HTR-8/SVneo (cell line): ENCODE measurements at regions not wholly inside any gene's neighbourhood (a gene's known extent, or its start where the extent isn't known, plus 50 kb on each side); places are given as distances from the start of the nearest gene placed in this dataset.
"Not testable (repeated sequence)": the region's sequence is repeated elsewhere in the genome, so short reads cannot be mapped to it uniquely, and the experiment has no call there.

ENCODE experiments used
- DNase-seq: peaks from one replicate; pipeline ENCODE4 v3.0.0; 2011; ENCODE audit warnings: low spot score, mixed read lengths; ENCODE audit not compliant: insufficient read length
- FAIRE-seq: peaks from 2 replicates; lab custom pipeline; 2011; peaks lifted over from hg19 to GRCh38; lab: Jason Lieb, UNC

DNA sequence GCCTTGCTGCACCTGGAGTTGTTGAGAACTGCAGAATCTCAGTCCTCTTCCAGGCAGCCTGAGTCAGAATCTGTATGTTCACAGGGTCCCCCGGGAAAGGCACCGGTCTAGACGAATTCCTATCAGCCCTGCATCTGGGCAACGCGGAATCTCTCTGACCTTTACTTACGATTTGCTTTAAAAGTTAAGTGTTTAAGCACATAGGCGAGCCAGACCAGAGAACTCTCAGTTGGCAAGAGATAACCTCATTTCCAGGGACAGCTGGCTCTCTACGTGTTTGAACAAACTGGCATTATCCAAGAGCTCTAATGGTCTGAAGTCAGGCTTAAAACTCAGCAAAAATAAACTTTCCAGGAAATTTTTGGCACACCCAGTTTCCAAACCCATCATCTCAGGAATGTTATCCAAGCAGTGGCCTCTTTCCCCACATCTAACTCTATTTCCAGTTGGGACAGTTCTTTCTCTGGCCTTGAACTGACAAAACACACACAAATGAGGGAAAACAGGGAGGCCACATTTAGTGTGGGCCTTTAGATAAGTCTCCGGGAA is 53.4 kb downstream of the HES1 start:
- DNase-seq: no peak
- no peak for FAIRE-seq

DNA sequence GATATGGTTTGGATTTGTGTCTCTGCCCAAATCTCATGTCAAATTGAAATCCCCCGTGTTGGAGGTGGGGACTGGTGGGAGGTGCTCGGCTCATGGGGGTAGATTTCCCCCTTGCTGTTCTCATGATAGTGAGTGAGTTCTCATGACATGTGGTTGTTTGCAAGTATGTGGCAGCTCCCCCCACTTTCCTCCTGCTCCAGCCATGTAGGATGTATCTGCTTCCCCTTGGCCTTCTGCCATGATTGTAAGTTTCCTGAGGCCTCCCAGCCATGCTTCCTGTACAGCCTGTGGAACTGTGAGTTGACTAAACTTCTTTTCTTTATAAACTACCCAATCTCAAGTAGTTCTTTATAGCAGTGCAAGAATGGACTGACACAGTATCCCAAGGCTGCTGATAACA is 55.9 kb downstream of the HES1 start:
- FAIRE-seq, DNase-seq: not testable (repeated sequence)

DNA sequence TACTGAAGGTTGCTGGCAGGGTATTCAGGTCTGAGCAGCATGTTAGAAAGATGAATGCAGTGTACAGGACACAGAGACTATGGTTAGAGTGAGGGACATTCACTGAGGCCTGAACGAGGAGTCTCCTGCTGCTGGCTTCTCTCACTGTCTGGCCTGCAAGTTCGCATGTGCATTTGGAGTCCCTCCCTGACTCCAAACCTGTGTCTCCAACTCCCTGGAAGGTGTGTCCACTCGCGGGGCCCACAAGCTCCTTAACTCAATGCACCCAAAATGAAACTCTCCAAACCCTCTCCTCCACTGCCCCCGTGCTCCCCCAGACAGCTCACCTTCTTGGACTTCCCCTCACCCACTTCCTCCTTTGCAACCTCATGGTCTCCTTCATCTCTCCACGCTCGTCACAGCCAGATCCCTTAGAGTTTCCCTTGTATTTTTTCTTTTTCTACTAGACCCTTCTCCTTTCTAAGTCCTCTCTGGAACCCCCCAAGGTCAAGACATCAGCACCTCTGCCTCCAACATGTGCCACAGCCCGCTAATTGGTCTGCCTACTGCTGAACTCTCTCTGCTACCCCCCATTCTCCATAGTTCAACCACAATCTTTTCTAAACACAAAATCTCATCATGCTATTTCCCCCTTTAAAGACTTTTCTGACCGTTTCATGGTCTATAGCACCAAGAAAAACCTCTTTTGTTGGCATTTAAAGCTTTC is 58.3 kb downstream of the HES1 start:
- no peak for DNase-seq
- no peak for FAIRE-seq

DNA sequence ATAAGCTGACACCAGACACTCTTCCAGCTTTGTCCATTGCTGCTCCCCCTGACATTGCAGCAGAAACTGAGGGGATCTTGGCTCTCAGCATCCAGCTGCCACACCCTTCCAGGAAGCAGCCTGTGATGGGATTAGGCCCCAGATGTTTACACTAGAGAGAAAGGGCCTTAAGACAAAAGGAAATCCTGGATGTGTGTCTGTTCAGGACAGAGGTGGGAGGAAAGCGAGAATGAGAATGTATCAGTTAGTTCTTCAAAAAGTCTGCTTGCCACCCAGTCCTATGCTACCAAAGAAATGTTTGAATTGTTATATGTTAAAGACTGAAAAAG is 58.8 kb downstream of the HES1 start:
- FAIRE-seq: no peak
- no peak for DNase-seq

DNA sequence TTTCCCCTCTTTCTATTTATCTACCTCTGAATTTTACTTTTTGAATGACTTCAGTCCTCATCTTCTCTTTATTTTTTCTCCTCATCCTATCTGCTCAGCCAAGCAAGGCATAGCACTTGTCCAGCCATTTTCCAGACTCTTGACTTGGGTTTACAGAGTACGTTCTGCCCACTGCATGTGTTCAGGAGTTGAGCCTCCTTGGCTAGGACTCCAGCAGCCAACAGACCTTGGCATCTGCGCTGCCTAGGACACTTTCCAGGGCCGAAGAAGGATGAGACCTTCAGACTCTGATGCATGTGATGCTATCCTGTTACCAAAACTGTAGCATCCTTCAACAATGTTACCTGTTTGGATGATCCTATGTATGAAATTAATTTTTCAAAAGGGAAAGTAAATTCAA is 59.7 kb downstream of the HES1 start:
- FAIRE-seq (no peak), DNase-seq (no peak)

DNA sequence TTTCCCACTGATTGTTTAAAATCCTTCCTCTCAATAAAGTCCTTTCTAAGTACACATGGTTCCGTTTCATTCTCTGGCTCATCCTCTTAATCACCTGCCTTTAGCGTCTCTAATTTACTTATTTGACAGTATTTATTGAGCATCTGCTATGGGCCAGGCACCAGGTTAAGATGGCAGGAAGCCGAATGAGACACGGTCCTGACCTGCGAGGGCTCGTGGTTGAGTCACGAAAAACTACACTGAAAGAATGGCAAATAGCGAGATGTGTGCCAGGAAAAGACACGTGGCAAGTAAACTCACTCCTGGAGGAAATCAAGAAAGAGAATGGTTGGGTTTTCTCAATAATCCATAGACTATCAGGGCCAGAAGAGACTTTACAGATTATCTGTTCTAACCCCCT is 60.9 kb downstream of the HES1 start:
- DNase-seq: no peak
- no peak for FAIRE-seq

DNA sequence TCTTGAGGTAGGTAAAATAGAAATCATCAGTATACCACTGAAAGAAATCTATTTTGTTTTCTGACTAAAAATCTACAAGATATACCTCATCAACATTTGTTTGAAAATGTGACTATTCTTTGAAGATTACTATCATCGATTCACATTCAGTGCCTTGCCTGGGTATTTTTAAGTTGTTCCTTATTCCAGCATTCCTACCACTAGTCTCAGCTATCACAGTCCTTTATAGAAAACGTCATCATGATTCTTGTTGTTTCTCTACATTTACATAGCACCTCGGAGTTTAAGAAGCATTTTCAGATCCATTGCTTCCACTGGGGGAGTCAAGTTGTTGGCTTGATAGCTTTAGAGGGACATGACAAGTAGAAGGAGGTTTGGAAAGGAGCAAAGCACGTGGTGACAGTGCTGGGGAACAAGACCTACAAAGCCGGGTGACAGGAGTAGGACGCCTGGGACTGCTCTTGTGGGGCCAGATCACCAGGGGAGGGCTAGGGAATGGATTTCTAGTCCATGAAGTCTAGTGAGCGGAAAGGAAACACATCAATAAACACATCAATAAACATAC is 61.5 kb downstream of the HES1 start:
- FAIRE-seq: no peak
- no peak for DNase-seq

DNA sequence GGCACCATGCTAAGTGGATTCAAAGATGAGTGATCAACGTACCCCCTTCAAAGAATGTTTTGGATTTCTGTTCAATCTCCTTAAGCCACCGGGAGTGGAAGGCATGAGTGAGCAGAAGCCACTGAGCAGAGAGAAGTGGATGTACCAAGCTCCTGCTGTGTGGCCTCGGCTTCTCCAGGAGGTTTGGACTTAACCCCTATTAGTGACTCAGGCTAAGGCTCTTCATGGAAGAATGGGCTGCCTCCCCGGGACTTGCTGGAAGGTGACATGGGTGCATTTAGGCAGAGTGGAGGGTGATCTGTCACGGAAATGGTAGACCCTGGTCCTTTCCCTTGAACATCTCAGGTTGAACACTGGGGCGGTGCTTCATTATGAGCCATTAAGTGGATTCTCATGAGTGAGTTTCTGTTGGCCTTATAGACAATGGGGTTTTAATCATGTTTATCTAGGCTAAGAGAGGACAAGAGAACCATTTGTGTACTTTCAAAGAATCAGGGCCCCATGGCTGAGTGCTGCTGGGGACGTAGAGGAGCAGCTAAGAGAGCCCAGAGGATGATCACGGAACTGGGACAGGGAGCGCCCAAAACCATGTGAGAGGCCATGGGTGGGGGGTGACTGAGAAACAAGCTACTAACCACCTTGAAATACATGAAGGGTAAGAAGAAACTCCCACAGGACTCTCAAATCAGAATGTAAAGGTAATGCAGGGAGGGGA is 62.2 kb downstream of the HES1 start:
- DNase-seq (no peak), FAIRE-seq (no peak)

DNA sequence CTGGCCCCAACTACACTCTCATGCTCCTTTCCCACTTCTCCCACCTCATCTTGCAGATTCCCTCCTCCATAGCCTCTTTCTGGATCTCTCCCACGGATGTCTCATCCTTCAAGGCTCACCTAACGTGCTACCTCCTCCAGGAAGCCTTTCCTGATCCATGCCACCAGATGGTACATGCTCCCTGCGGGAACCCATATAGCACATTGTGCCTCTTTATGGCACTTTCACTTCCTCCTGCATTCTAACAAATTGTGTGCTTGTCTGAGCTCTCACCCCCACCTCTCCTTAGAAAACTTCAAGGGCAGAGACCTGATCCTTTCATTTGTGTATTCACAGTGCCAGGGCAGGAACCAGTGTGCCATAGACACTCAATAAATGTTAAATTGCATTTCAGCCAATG is 63.0 kb downstream of the HES1 start:
- no peak for FAIRE-seq
- DNase-seq: no peak

DNA sequence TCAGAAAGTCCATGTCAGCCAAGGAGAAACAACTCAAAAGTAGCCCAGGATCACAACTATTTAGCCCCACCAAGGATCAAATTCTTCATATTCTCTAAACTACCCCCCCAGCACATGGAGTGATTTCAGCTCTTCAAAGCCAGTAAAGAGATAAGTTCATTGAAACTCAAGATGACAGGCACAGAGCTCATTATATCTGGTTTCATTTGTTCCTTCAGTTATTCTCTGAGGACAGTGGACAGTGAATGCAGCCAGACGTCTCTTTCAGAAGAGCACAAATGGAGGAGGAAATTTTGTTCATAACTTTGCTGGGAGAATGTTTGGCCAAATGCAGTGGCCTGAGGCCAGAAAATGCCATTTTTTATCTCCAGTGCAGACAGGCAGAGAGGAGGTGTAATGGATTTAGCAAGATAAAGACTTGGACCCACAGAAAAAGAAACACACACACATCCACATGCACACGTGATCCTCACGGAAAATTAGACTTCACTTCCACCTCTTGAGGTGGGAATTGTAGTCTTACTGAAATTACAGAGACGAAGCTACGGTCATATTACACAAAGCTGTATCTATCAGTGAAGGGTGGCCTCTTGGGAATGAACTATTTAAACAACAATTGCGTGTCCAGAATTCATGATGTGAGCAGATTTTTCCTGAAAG is 64.6 kb downstream of the HES1 start:
- FAIRE-seq: no peak

DNA sequence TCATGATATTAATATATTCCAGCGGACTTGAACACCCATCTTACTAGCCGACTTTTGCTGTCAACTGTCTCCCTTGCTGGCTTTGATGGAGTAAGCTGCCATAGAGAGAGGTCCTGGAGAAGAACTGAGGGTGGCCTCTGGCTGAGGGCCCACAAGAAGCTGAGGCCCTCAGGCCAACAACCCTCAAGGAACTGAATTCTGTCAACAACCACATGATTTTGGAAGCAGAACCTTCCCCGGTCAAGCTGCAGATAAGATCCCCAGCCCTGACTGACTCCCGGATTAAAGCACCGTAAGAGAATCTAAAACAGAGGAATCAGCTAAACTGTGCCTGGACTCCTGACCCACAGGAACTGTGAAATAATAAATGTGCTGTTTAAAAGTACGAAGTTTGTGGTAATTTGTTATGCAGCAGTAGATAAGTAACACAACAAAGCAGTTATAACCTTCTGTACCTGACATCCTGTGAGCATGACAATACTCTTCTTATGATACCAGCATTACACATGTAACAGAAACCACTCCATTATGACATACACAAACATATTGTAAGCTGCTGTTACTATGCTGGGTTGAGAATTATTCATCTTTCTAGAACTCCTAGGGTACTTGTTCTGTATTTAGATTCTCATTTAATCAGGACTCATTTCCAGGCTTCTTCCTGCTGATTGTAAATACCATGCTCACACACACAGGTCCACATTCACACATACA is 66.2 kb downstream of the HES1 start:
- no peak for DNase-seq
- FAIRE-seq: no peak

More for the DNA sequence above, 64.6 kb downstream of the HES1 start:
- DNase-seq: no peak

DNA sequence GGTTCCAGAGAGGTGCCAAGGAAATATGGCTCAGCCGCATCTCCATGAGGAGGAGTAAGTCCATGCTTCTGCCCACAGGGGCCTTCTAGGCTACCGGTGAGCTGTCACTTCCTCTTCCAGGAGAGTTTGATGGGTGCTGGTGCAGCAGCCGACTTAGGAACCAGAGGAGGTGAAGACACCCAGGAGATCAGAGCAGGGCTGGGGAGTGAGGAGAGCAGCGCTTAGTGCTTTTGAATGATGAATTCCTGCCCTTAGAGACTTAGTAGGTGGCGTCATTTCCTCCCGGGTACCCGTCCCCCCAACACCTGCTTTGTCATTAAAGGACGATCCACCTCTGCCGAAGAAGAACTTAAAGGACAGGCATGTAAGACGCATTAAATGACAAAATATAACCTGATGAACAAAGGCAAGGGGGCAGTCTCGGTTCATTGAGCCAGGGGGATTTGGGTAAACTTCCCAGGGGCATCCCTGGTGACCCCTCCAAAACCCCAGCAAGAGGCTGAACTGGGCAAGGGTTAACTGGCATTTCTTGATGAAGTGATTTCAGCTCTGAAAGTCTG is 67.6 kb downstream of the HES1 start:
- DNase-seq: no peak
- FAIRE-seq: no peak

DNA sequence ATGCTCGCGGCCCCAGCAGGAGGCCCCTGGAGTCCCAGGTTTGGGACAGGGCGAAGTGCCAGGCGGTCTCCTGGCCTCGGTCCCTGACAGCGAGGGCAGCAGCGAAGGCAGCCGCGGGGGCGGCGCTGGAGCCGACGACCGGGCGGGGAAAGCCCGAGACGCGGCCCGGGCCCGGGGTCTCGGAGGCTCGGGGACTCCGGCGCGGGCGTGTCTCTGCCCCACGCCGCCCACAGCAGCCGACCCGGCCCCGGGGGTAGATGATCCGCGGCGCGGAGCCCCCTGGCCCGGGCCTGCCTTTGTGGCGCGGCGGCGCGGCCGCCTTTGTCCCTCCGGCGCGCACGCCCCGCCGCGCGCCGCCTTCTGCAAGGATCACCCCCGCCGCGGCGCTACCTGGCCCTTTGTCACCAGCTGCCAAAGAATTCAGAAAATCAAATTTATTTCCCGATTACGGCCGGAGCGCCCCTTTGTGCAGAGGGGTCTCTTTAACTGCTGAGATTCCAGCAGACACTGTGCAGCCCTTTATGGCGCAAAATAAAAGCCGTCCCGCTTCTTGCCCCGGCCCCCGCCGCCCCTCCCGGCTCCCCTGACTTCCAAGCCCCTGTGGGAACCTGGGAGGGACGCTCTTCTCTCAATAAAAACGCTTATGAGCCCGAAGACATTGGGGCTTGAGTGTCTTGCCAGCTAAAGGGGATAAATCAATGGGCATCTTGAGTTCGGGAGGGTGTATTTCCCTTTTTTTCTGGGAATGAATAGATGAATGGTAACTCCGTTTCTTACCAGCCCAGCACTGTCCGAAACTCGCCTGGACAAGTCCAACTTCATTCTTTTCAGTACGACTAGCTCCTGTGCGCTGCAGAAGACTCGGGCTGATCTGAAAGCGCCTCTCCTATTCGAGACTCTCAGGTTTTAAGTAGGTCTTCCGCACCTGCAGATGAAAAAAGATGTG is 68.4 kb downstream of the HES1 start:
- no peak for DNase-seq
- no peak for FAIRE-seq

DNA sequence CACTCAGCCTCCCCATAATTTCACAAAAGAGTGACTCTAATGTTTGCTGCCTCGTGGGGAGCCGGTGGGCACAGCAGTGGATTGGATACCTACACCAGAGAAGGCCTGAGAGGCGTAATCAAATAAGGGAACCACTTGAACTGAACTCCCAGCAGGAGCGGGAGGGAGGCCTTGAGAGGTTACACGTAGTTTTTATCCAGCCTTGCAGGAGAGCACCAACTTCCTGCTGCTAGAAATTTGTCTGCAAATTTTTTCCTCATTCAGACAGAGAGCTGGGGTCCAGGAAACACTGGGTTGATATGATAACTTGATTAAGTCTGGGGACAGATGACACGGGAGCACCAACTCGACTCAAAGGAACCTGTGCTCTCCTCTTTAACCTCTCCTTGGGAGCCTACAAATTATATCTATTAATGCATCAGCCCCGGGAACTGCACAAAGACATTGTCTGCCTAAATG is 69.8 kb downstream of the HES1 start:
- FAIRE-seq: no peak
- DNase-seq: no peak

DNA sequence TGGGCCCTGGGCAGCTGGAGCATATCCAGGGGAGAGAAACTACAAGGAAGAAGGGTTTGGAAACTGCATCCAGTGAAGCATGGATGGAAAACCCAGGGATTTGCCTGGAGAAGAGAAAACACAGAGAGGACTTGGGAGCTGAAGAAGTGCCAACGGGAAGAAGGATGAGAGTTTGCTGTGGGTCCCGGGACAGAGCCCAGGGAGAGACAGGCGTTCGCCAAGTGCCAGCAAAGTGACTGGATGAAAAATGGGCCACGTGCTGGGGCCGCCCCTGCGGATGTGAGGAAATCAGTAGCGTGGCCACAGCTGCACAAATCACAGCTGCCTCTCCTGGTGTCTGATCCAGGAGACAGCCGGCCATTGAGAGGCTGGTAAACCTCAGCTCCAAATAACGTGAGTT is 70.4 kb downstream of the HES1 start:
- FAIRE-seq (no peak), DNase-seq (no peak)

DNA sequence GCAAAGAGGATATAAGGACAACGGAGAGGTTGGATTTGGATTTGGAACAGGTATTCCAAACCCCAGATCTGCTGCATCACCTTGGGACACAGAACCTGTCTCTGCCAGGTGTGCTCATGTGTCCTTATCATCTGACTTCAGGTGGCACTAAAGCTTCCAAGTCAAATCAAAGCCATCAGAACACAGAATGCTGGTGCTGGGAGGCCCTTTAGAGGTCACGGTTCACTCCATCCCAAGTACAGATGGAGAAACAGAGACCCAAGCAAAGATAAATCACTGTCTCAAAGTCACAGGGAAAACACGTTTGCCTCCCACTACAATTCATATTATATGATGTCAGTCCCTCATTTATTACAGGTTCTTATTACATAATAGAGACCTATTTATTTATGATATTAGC is 72.8 kb downstream of the HES1 start:
- DNase-seq (no peak), FAIRE-seq (no peak)

DNA sequence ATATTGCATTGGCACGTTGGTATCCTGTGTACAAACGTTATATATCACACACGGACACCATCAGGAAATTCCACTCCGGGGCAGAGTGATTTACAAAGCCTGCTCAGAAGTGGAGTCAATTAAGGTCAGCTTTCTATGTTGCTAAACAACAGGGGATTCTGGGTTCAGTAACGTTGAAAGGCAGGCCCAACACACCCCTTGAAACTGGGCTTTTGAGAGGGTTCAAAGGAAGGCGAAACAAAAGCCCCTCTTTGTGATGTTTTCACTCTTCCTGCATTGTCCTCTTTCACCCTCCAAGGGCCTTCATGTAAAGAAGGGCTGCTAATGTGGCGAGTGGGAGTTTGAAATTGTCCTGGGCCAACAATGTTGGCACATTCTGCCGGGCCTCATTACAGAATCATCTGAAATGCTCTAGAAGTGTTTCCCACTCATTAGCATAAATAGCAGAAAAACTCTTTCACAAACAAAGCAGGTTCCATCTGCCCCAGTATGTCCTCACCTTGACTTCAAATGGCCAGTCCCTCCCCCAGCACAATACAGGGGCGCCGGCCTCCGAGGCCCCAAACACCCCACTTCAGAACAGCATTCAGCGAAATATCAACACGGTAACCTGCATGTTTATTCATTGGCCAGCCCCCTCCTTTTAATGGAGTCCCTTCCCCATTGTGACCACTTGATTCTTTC is 76.4 kb downstream of the HES1 start:
- FAIRE-seq (no peak), DNase-seq (no peak)

DNA sequence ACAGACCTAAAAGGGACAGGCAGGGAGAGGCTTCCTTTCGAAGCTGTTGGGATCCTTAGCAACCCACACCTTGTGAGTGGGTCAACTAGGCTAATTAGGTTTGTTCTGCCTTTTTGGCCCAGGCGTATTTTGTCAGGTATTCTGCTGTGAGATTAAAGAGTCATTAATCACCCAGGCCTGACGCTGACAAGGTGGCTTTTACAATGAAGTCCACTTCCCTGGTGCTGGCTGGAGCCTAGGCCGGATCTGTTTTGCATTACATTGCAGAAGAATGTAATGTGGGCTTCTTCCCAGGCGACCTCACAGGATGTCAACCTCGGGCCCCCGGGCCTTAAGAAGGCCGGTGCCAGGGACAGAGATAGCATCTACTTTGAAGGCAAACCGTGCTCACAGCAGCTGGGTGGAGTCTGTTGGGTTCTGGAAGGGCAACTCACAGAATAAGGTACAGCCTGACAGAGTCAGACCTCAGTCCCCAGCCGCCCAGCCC is 76.9 kb downstream of the HES1 start:
- peak; percentile 18 for DNase-seq
- no peak for FAIRE-seq
